CD4-positive, alpha-beta T cell treated with Interleukin-21 for 1 hour (primary cell): ENCODE measurements at regions not wholly inside any gene's neighbourhood (a gene's known extent, or its start where the extent isn't known, plus 50 kb on each side); places are given as distances from the start of the nearest gene placed in this dataset.
"Not testable (repeated sequence)": the region's sequence is repeated elsewhere in the genome, so short reads cannot be mapped to it uniquely, and the experiment has no call there.

Experiments used
- DNase-seq: peaks from one replicate; pipeline ENCODE4 v3.0.0-alpha.2; 2020

GRCh38 chr14:106248321-106249192 is 722.2 kb downstream of the TMEM121 start:
- DNase-seq = no peak

- not testable (repeated sequence) for DNase-seq
These were observed 727.6 kb downstream of the TMEM121 start for GRCh38 chr14:106253995-106254394.

GRCh38 chr14:106257569-106257994 is 731.2 kb downstream of the TMEM121 start:
- DNase-seq = peak; percentile 65

- peak; percentile 80 for DNase-seq
These were observed 741.8 kb downstream of the TMEM121 start for GRCh38 chr14:106268013-106268727.

- no peak for DNase-seq
These were observed 742.6 kb downstream of the TMEM121 start for GRCh38 chr14:106269029-106269428.

- DNase-seq = no peak
These were observed 743.2 kb downstream of the TMEM121 start for GRCh38 chr14:106269451-106270204.

- DNase-seq = not testable (repeated sequence)
These were observed 744.2 kb downstream of the TMEM121 start for GRCh38 chr14:106270476-106271121.

GRCh38 chr14:106276326-106277267 is 750.2 kb downstream of the TMEM121 start:
- DNase-seq = peak; percentile 15

- peak; percentile 21 for DNase-seq
These were observed 751.1 kb downstream of the TMEM121 start for GRCh38 chr14:106277503-106277902.

- no peak for DNase-seq
These were observed 754.5 kb downstream of the TMEM121 start for GRCh38 chr14:106280876-106281275.

GRCh38 chr14:106286697-106287290 is 760.4 kb downstream of the TMEM121 start:
- peak; percentile 16 for DNase-seq

GRCh38 chr14:106287506-106287905 is 761.1 kb downstream of the TMEM121 start:
- DNase-seq = no peak

GRCh38 chr14:106291626-106292025 is 765.2 kb downstream of the TMEM121 start:
- DNase-seq = no peak

GRCh38 chr14:106294324-106294723 is 767.9 kb downstream of the TMEM121 start:
- no peak for DNase-seq

- not testable (repeated sequence) for DNase-seq
These were observed 774.6 kb downstream of the TMEM121 start for GRCh38 chr14:106300951-106301510.

GRCh38 chr14:106301609-106302008 is 775.2 kb downstream of the TMEM121 start:
- not testable (repeated sequence) for DNase-seq

- no peak for DNase-seq
These were observed 776.3 kb downstream of the TMEM121 start for GRCh38 chr14:106302661-106303060.

GRCh38 chr14:106304271-106304670 is 777.9 kb downstream of the TMEM121 start:
- no peak for DNase-seq

- DNase-seq = peak; percentile 77
These were observed 782.5 kb downstream of the TMEM121 start for GRCh38 chr14:106308839-106309389.

GRCh38 chr14:106309423-106309822 is 783.0 kb downstream of the TMEM121 start:
- no peak for DNase-seq
